Amniotic stem cell (primary cell): ENCODE measurements at regions not wholly inside any gene's neighbourhood (a gene's known extent, or its start where the extent isn't known, plus 50 kb on each side); places are given as distances from the start of the nearest gene placed in this dataset.

ENCODE experiments used
- DNase-seq: peaks from one replicate; lab custom pipeline; 2025; lab: John Stamatoyannopoulos, UW

DNA sequence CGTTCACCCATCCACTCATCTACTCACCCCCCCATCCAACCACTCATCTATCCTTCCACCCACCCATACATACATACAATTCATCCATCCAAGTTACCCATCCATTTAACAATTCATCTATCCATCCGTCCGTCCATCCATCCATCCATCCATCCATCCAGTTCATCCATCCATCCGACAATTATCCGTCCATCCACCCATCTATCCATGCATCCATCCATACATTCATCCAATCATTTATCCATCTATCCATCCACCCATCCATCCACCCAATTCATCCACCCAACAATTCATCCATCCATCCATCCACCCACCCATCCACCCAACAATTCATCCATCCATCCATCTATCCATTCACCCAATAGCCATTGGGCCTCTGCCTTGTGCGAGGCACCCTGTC lies 173.2 kb upstream of the MVB12B start:
- DNase-seq: no peak

DNA sequence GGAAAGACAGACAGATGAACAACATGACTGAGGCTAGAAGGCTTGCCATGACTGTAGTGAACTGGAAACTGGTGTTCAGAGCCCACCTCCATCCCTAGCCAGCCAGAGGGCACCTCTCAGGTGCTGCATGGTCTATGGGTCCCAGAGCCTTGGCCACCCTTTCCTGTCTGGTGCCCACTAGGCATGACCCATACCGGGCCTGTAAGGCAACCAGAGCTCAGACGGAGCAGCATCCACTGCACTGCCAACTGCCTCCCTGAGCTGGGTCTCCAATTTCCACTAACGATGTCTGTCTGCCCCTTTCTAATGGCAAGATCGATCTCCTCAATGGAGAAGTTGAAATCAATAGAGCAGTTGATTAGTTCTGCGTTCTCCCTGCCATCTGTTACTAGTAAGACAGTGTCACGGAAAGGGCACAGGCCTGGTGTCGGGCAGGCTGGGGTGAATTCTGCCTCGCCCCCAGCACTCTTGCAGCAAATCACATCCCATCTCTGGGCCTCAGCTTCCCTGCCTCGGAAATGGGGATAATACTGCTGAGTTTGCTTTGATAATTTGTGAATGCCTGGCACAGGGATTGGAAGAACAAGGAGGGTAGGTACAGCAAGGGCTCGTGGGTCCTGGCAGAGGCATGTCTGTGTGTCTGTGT lies 172.3 kb upstream of the MVB12B start:
- no peak for DNase-seq

DNA sequence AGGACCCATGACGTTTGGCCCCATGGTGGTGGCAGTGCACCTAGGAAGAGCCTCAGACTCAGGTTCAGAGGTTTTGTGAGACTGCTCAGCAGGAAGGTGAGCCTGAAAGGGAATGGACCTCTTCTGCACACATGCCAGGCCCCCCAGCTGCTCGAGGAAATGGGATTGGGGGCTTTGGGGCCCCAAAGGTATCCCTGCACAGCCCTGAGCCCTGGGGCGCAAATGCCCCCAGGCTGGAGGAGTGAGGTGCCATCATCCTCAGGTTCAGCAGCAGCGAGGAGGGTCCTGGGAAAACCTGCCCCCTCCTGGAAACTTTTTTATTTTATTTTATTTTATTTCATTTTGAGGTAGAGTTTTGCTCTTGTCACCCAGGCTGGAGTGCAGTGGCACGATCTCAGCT lies 171.8 kb upstream of the MVB12B start:
- DNase-seq: no peak

DNA sequence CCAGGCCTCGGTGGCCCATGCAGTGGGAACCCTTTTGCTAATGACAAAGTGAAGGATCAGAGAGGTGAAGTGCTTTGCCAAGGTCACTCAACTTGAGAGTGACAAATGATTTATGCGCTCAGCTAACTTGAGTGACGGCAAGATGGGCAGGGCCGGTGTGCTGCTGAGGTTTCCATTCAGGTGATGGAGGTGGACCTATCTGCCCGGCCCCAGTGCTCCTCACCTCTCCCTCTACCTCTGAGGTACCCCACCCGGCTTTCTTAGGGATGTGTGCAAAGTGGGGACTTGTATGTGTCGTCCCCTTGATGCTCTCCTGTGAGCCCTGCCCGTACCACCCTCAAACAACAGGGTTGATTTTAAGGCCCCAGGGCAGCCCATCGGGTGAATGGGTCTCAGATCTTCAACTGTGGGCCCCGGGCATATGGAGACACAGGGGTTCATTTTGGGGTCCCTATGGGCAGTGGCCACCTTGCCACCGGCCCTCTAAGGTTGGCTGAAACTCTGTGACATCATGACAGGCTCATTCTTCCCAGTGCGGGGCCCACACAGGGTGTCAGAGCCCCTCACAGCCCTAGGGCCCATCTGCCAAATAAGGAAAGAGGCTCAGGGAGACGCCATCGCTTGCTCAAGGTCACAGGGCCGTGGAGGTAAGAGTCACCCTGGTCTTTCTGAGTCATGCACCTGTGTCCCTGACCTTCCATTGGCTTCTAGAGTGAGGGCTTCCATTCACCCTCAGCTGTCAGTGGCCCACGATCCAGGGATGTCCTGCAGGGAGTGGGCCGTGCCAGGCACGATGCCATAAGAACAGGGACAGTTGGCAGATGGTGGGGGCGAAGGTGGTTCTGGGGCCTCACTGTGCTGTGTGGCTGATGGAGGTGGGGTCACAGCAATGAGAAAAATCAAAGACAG lies 170.6 kb upstream of the MVB12B start:
- DNase-seq: no peak

DNA sequence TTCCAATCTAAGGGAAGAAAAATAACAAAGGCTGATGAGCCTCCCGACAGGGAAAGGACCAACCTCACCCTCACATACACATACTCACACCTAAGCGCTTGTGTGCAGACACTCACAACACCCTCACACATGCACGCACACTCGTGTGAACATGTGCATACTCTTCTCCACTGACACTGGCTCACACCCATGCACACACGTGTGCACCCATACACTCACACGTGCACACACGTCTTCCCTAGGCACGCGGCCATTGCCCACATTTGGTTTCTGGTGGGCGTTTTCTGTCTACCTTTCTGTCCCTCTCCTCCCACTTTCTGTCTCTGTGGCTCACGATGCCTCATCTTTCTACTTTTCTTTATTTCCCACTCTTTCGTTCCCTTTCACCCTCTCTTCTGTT lies 169.7 kb upstream of the MVB12B start:
- no peak for DNase-seq

DNA sequence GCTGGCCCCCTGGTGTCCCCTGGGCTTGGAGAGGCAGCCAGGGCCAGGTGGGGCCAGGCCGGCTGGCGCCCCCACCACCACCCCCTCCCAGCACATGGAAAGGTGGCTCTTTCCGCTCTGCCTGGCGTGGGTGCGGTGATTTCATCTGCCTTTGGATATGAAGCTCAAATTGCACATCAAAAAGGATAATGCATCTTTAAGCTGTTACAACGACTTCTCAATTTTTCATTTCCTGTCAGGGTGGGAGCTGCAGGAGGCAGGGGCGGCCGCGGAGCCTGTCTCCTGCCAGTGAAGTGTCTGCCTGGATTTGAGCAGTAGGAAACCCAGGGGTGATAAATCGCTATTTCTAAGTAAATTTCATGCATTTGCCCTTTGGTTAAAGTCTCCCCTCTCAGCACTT lies 169.2 kb upstream of the MVB12B start:
- no peak for DNase-seq

DNA sequence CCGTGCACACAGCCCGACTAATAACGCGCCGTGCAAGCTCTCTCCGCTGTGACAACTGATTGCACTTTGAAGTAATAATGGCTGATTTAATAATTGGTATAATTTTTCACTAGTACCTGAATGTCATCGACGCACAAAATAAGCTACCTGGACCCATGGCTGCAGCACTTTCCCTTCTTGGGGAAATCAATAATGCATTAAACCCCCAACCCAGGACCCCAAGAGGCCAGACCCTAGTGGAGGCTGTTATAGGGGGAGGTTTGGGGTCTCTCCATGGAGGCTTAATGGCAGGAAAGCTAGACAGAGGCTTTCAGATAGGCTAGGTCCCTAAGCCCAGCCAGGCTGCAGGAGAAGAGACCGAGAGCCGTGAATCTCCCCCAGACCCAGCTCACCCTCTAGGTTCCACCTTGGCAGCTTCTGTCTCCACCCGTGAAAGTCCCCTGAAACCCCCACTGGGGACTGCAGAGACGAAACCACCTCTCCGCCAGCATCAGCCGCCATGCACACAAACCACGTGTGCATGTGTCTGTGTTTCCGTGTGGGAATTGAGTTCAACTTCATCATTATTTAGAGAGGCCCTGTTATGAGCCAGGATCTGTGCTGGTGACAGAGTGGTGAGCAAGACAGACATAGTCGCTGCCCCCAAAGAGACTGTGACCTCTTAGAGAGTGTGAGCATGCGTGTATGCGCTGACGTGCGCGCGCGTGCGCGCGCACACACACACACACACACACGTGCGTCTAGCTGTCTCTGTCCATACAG lies 168.6 kb upstream of the MVB12B start:
- no peak for DNase-seq

DNA sequence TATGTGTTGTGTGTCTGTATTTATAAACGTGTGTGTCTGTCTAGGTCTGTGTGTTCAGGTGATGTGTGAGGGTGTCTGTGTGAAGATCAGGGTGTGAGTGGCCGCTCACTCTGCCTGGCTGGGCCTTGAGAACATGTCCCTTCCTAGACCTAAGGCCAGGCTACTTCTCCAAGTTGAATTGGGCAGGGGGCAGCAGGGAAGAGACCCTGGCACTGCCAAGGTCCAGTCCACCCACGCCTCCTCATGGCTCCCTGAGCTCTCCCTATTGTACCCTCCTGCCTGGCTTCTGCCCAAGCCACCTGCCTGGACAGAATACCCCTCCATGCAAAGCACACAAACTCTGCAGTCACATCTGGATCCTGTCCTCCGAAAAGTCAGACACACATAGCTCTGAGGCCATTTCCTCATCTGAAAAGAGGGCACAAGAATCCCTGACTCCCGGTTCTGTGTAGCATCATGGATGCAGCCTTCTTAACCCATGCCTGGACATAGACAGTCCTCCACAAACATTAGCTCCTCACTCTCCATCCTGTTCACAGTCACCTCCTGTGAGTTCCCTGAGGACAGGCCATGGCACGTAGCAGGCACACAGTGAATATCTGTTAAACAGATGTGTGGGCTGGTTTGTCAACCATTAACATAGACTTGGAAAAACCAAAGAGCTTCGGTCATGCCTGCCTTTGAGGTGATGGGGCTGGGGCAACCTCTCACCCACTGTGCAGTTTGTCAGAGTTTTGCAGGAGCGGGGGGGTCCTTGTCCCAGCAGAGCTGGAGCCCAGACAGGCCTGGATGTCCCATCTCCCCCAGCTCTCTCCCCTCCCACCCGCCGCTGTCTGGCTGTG lies 167.8 kb upstream of the MVB12B start:
- DNase-seq: no peak

DNA sequence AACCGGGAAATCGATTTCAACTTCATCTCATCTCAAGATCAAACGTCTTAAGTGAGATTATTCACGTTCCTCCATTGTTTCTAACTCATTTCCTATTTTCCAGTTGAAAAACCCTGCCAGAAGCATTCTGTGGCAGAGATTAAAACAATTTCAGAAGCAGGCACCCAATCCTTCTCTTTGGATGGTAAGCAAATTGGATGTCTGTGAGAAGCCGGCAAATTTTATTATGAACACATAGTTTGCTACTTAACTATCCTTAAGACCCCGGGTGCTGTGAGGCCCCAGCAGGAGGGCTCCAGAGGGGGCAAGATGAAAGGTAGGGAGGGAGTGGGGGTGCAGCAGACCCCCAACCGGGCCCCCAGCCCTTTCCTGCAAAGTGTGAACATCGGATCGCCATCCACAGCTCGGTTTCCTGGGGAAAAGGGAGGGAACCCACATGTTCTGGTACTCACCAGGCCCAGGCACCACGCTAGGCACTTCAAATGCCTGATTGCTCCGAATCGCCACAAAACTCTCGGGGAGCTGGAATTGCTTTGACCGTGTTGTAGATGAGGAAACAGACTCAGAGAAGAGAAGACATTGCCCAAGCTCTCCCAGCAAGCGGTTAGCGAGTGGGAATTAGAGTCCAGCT lies 167.1 kb upstream of the MVB12B start:
- no peak for DNase-seq

DNA sequence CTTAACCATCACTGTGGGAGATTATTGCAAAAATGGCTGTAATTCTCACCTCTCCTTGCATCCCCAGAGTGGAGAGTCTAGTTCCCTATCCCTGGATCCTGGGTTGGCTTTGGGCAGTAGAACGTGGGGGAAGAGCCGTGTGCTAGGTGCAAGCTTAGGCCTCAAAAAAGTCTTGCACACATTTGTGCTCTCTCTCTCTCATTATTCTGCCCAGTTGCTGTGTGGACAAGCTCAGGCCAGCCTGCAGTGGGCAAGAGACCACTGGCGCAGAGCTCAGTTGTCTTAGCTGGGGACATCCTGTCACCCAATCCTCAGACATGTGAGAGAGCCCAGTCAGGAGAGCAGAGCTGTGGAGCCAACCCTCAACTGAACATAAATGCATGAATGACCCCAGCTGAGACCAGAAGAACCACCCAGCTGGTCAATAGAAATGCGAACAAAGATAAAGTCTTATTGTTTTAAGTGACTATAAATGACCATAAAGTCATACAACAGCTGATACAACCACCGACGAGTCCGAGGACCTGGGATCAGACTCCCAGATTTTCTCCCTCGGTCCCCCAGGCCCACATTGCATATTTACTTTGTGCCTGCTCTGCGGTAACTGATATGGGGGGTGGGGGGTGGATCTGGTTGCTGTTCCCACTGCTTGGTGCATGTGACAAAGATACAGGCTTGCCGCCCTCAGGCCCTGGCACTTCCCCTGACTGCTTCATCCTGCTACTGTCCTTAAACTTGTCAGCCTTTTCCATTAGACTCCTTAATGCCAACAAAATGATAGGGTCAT lies 166.4 kb upstream of the MVB12B start:
- no peak for DNase-seq

DNA sequence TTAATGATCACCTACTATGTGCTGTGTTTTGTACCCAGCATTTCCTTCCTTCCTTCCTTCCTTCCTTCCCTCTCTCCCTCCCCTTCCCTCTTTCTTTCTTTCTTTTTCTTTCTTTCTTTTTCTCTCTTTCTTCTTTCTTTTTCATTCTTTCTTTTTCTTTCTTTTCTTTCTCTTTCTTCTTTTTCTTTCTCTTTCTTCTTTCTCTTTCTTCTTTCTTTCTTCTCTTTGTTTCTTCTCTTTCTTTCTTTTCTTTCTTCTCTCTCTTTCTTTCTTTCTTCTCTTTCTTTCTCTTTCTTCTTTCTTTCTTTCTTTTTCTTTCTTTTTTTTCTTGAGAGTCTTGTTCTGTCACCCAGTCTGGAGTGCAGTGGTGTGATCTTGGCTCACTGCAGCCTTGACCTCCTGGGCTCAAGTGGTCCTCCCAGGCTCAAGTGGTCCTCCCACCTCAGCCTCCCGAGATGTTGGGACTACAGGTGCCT lies 165.7 kb upstream of the MVB12B start:
- no peak for DNase-seq

DNA sequence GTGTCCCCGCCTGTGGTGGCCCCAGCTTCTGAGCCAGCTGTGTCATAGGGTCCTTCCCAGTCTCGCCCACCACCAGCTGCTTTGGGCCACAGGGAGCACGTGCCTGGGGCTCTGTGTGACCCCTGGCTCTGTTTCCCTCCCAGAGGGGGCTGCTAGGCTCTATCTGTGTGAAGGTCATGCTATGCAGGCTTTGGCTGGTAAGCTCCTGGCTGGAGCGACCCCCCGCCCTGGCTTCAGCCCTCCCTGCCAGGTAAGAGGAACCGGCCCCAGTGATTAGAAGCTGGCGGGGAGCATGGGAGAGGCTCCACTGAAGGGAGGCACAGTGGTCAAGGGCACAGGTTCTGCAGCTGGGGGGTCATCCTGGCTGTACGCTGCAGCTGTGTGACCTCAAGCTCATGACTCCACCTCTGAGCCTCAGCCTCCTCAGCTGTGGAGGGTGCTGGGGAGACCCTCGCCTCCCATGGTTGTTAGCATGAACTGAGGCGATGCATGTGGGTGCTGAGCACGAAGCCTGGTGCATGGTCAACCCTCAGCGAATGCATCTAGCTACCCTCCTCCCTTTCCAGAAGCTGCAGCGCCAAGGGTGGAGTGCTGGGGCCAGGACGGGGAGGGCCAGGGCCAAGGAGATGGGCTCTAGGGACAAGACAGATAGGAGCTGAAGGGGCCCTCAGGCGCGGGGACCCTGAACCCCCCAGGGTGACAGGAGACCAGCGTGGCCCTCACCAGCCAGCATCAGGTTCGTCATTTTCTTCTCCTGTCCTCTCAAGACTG lies 163.8 kb upstream of the MVB12B start:
- no peak for DNase-seq

DNA sequence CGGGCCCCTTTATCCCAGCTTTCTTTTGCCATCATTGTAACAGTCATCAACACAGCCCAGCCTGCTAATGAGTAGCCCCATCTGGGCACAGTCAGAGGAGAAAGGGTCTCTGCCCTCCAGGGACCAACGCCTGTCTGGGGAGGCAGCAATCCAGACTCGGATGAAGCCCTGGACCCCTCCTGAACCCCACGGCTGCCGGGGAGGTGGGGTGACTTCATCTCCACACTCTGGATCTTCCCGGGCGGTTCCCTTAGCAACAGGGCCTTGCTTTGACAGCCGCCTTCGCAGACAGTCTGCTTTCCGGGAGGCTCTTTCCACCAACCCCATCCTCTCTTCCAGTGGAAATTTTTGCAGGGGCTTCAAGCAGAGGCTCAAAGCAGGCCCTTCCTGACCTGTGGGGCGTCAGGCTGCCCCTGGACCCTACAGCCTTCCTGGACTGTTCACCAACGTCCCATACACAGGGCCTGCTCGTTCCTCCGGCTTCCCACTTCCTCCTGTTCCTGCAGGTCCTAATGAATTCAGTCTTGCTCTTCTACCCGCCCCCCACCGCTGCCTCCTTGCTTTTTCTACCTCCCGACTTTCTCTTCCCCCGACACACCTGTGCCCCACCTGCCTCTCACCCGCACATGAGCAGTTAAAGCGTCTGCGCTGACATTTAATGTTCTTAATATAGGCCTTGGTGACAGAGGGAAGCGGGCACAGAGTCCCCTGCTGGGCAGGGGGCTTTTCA lies 161.7 kb upstream of the MVB12B start:
- DNase-seq: no peak

DNA sequence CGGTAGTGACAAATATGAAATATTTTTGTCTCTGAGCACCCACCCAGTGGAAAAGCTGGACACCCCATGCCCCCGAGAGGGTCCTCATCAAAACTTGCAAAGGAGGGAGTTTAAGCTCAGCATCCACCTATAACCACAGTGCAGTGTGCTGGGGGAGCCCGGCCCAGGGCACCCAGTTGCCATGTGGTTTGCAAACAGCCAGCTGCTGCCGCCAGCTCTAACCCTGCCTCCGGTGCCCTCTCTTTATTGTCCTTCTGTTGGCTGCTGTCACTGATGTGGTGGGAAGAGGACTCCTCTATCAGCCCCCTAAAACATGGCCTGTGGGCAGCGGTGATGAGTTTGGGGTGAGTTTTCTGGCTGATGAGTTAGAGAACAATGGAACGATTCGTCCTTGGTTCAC lies 160.9 kb upstream of the MVB12B start:
- DNase-seq: no peak

DNA sequence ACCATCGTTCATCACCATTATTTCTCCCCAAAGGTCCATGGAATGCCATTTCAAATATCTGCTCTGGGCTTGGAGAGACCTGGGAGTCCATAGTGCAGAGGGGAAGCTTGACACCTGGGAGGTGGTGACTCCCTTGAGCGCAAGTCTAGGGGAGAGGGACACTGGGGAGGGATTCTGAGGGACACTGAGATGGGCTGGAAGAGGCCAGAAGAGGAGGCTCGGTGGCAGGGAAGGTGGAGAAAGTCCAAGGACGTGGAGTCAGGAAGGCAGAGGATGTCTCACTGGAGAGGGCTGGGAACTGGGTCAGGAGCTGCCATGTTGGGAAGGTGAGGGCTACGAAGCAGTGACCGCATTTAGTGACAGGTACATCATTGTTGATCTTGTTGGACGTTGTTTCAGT lies 160.3 kb upstream of the MVB12B start:
- DNase-seq: no peak

DNA sequence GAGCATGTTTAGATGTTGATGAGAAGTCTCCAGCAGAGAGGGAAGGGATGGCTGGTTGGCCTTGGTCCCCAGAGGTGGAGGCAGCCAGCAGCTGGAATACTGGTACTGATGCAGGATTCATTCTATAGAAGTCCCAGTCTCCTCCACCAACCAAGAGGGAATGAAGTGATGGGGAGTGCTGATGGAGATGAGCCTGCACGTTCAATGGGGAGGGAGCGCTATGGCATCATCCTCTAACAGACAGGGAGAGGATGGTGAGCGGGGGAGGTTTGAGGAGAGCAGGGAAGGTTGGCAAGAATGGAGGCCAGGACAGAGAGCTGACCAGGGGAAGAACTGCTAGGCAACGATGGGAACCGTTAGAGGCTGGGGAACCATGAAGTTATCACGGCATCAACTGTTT lies 159.8 kb upstream of the MVB12B start:
- DNase-seq: no peak

DNA sequence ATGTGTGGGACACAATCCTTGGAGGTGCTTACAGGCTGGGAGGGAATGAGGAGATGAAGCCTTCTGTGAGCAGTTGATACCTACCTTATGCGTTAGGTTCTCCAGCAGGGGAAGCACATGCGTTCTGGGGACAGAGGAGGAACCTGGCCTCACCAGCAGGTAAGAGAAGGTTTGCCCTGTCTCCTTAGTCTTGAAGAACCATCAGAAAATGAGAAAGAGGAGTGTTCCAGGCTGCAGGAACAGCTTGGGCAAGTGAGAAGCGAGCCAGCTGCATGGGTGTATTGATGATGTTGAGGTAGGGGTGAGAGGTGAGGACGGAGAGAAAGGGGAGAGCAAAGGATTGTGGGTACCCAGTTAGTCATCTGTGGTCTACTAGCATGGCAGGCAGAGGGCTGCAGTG lies 156.9 kb upstream of the MVB12B start:
- DNase-seq: no peak

DNA sequence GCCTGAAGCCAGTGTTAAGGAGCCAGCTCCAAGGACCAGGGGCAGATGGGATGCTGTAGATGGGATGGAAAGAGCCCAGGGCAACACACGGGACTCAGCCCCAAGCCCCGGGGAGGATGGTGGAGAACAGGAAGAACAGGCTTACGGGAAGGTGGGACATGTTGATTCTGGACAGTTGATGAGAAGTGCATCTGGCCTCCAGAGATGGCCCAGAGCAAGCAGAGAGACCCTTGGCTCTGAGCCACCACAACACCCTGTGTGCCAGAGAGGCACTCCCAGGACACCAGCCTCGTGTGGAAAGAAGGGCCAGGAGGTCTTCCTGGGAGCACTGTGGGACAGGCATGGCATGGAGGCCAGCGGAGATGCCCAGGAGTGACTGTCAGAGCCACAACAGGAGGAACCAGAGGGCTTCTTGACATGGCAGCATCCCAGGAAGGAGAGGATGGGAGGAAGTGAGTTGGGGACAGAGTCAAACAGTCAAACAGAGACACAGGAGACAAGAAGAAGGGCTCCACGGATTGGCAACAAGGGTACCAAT lies 156.3 kb upstream of the MVB12B start:
- DNase-seq: no peak

DNA sequence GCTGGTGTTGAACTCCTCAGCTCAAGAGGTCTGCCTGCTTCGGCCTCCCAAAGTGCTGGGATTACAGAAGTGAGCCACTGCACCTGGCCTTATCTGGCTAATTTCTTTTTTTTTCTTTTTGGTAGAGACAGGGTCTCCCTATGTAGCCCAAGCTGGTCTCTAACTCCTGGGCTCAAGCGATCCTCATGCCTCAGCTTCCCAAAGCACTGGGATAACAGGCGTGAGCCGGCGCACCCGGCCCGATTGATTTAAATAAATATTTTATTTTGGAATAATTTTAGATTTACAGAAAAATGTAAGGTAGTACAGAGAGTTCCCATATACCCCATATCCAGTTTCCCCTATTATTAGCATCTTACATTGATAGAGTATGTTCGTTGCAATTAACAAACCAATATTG lies 155.0 kb upstream of the MVB12B start:
- DNase-seq: no peak
